ENCODE measurements at regions not wholly inside any gene's neighbourhood (a gene's known extent, or its start where the extent isn't known, plus 50 kb on each side); places are given as distances from the start of the nearest gene placed in this dataset.

- peak overlapping the region; percentile 0 to 35 for H3K27ac ChIP-seq (ENCODE audit: low read depth in 2 of 2, low read length in 2 of 2)
- peaks cover 0 to 6% of the 10 kb centered on the region in 2 donors for H3K4me1 ChIP-seq (ENCODE audit: control insufficient read depth in 2 of 2, insufficient read depth in 2 of 2, low read length in 2 of 2)
- no peak overlapping the region for H3K4me3 ChIP-seq (ENCODE audit: low read length in 2 of 2)
- no peaks in the 10 kb centered on the region for H3K9me3 ChIP-seq (ENCODE audit: control insufficient read depth in 2 of 2, low read length in 2 of 2)
- no peaks in the 10 kb centered on the region for H3K36me3 ChIP-seq (ENCODE audit: control insufficient read depth in 2 of 2, insufficient read depth in 2 of 2, low read length in 2 of 2)
- H3K27me3 ChIP-seq (ENCODE audit: control insufficient read depth in 2 of 2, insufficient read depth in 2 of 2, low read length in 2 of 2), result no peaks in the 10 kb centered on the region
- H3K9ac ChIP-seq (ENCODE audit: low read depth in 1 of 2, low read length in 2 of 2), result peak overlapping the region in 1 of 2 donors; percentile 36
Measured at GRCh38 chr11:10641912-10642697, 51.5 kb downstream of the IRAG1 start.

GRCh38 chr11:10641177-10641911, 52.2 kb downstream of the IRAG1 start:
- H3K27me3 ChIP-seq (ENCODE audit: control insufficient read depth in 2 of 2, insufficient read depth in 2 of 2, low read length in 2 of 2), result no peaks in the 10 kb centered on the region
- peak overlapping the region; percentile 0 to 39 for H3K27ac ChIP-seq (ENCODE audit: low read depth in 2 of 2, low read length in 2 of 2)
- H3K4me1 ChIP-seq (ENCODE audit: control insufficient read depth in 2 of 2, insufficient read depth in 2 of 2, low read length in 2 of 2), result peaks cover 0 to 6% of the 10 kb centered on the region in 2 donors
- no peaks in the 10 kb centered on the region for H3K36me3 ChIP-seq (ENCODE audit: control insufficient read depth in 2 of 2, insufficient read depth in 2 of 2, low read length in 2 of 2)
- H3K9me3 ChIP-seq (ENCODE audit: control insufficient read depth in 2 of 2, low read length in 2 of 2), result no peaks in the 10 kb centered on the region
- H3K9ac ChIP-seq (ENCODE audit: low read depth in 1 of 2, low read length in 2 of 2), result no peak overlapping the region
- no peak overlapping the region for H3K4me3 ChIP-seq (ENCODE audit: low read length in 2 of 2)

- Histone ChIP-seq H3K9ac (ENCODE audit: low read depth in 1 of 2, low read length in 2 of 2) (no peak overlapping the region), H3K4me3 (ENCODE audit: low read length in 2 of 2) (no peak overlapping the region), H3K27me3 (ENCODE audit: control insufficient read depth in 2 of 2, insufficient read depth in 2 of 2, low read length in 2 of 2) (no peaks in the 10 kb centered on the region), H3K4me1 (ENCODE audit: control insufficient read depth in 2 of 2, insufficient read depth in 2 of 2, low read length in 2 of 2) (peaks cover 0 to 6% of the 10 kb centered on the region in 2 donors), H3K27ac (ENCODE audit: low read depth in 2 of 2, low read length in 2 of 2) (peak overlapping the region; percentile 1 to 35), H3K9me3 (ENCODE audit: control insufficient read depth in 2 of 2, low read length in 2 of 2) (no peaks in the 10 kb centered on the region), H3K36me3 (ENCODE audit: control insufficient read depth in 2 of 2, insufficient read depth in 2 of 2, low read length in 2 of 2) (no peaks in the 10 kb centered on the region)
Measured at GRCh38 chr11:10640308-10640707, 53.2 kb downstream of the IRAG1 start.

DNA sequence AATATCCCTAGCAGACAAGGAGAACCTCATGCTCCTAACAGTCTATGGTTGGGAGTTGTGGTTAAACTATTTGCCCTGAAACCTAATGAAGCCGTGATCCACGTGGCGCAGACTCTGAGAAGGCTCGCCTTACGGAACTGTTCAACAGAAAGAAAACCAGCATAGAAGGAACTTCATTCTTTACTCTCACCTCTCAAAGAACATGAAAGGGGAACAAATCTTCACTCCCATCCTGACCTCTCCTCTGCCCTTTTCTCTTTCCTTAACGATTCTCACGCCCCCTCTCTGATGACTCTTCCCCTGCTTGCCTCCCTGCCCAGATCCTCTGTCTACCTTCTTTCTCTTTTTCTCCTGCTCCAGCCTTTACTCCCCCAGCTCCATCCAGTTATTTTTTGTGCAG, 54.2 kb downstream of the IRAG1 start:
- H3K36me3 ChIP-seq (ENCODE audit: control insufficient read depth in 2 of 2, insufficient read depth in 2 of 2, low read length in 2 of 2), result no peaks in the 10 kb centered on the region
- no peaks in the 10 kb centered on the region for H3K27me3 ChIP-seq (ENCODE audit: control insufficient read depth in 2 of 2, insufficient read depth in 2 of 2, low read length in 2 of 2)
- no peak overlapping the region for H3K9ac ChIP-seq (ENCODE audit: low read depth in 1 of 2, low read length in 2 of 2)
- no peaks in the 10 kb centered on the region for H3K9me3 ChIP-seq (ENCODE audit: control insufficient read depth in 2 of 2, low read length in 2 of 2)
- peak overlapping the region; percentile 25 to 35 for H3K27ac ChIP-seq (ENCODE audit: low read depth in 2 of 2, low read length in 2 of 2)
- peaks cover 0 to 6% of the 10 kb centered on the region in 2 donors for H3K4me1 ChIP-seq (ENCODE audit: control insufficient read depth in 2 of 2, insufficient read depth in 2 of 2, low read length in 2 of 2)
- no peak overlapping the region for H3K4me3 ChIP-seq (ENCODE audit: low read length in 2 of 2)

GRCh38 chr11:10638316-10638925, 55.1 kb downstream of the IRAG1 start:
- Histone ChIP-seq H3K36me3 (ENCODE audit: control insufficient read depth in 2 of 2, insufficient read depth in 2 of 2, low read length in 2 of 2) (no peaks in the 10 kb centered on the region), H3K4me3 (ENCODE audit: low read length in 2 of 2) (no peak overlapping the region), H3K27me3 (ENCODE audit: control insufficient read depth in 2 of 2, insufficient read depth in 2 of 2, low read length in 2 of 2) (no peaks in the 10 kb centered on the region), H3K4me1 (ENCODE audit: control insufficient read depth in 2 of 2, insufficient read depth in 2 of 2, low read length in 2 of 2) (peaks cover 0 to 6% of the 10 kb centered on the region in 2 donors), H3K27ac (ENCODE audit: low read depth in 2 of 2, low read length in 2 of 2) (no peak overlapping the region), H3K9me3 (ENCODE audit: control insufficient read depth in 2 of 2, low read length in 2 of 2) (no peaks in the 10 kb centered on the region), H3K9ac (ENCODE audit: low read depth in 1 of 2, low read length in 2 of 2) (no peak overlapping the region)

DNA sequence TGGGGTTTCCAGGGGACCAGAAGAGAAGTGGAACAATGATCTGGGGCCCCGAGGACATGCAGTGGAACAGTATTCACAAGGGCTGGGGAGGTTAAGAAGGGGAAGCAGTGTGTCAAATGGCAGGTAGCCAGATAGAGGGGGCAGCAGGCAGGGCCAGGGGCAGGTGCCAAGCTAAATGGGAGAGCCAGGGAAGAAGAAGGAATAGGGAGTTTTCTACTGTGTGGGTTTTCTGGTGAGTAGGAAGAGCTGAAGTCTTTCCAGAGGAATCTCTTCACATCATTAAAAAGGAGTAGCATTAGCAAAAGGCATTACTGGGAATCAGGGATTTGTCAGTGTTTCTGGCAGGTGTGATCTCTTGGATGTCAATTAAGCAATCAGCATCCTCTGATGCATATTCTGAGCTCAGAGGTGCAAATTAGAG, 55.8 kb downstream of the IRAG1 start:
- Histone ChIP-seq H3K27ac (ENCODE audit: low read depth in 2 of 2, low read length in 2 of 2) (no peak overlapping the region), H3K4me3 (ENCODE audit: low read length in 2 of 2) (no peak overlapping the region), H3K9me3 (ENCODE audit: control insufficient read depth in 2 of 2, low read length in 2 of 2) (no peaks in the 10 kb centered on the region), H3K4me1 (ENCODE audit: control insufficient read depth in 2 of 2, insufficient read depth in 2 of 2, low read length in 2 of 2) (peaks cover 0 to 6% of the 10 kb centered on the region in 2 donors), H3K27me3 (ENCODE audit: control insufficient read depth in 2 of 2, insufficient read depth in 2 of 2, low read length in 2 of 2) (no peaks in the 10 kb centered on the region), H3K36me3 (ENCODE audit: control insufficient read depth in 2 of 2, insufficient read depth in 2 of 2, low read length in 2 of 2) (no peaks in the 10 kb centered on the region), H3K9ac (ENCODE audit: low read depth in 1 of 2, low read length in 2 of 2) (no peak overlapping the region)

GRCh38 chr11:10634407-10634806, 59.1 kb downstream of the IRAG1 start:
- Histone ChIP-seq H3K4me3 (ENCODE audit: low read length in 2 of 2) (no peak overlapping the region), H3K4me1 (ENCODE audit: control insufficient read depth in 2 of 2, insufficient read depth in 2 of 2, low read length in 2 of 2) (no peaks in the 10 kb centered on the region), H3K36me3 (ENCODE audit: control insufficient read depth in 2 of 2, insufficient read depth in 2 of 2, low read length in 2 of 2) (peaks cover 0 to 2% of the 10 kb centered on the region in 2 donors), H3K9me3 (ENCODE audit: control insufficient read depth in 2 of 2, low read length in 2 of 2) (no peaks in the 10 kb centered on the region), H3K27me3 (ENCODE audit: control insufficient read depth in 2 of 2, insufficient read depth in 2 of 2, low read length in 2 of 2) (no peaks in the 10 kb centered on the region), H3K9ac (ENCODE audit: low read depth in 1 of 2, low read length in 2 of 2) (no peak overlapping the region), H3K27ac (ENCODE audit: low read depth in 2 of 2, low read length in 2 of 2) (no peak overlapping the region)

GRCh38 chr11:10633261-10633660, 60.3 kb downstream of the IRAG1 start:
- Histone ChIP-seq H3K27ac (ENCODE audit: low read depth in 2 of 2, low read length in 2 of 2) (no peak overlapping the region), H3K36me3 (ENCODE audit: control insufficient read depth in 2 of 2, insufficient read depth in 2 of 2, low read length in 2 of 2) (peaks cover 0 to 2% of the 10 kb centered on the region in 2 donors), H3K27me3 (ENCODE audit: control insufficient read depth in 2 of 2, insufficient read depth in 2 of 2, low read length in 2 of 2) (no peaks in the 10 kb centered on the region), H3K4me3 (ENCODE audit: low read length in 2 of 2) (no peak overlapping the region), H3K4me1 (ENCODE audit: control insufficient read depth in 2 of 2, insufficient read depth in 2 of 2, low read length in 2 of 2) (no peaks in the 10 kb centered on the region), H3K9ac (ENCODE audit: low read depth in 1 of 2, low read length in 2 of 2) (no peak overlapping the region), H3K9me3 (ENCODE audit: control insufficient read depth in 2 of 2, low read length in 2 of 2) (no peaks in the 10 kb centered on the region)

- H3K9ac ChIP-seq (ENCODE audit: low read depth in 1 of 2, low read length in 2 of 2), result no peak overlapping the region
- no peak overlapping the region for H3K27ac ChIP-seq (ENCODE audit: low read depth in 2 of 2, low read length in 2 of 2)
Measured at GRCh38 chr11:10632483-10632882, 61.1 kb downstream of the IRAG1 start.

DNA sequence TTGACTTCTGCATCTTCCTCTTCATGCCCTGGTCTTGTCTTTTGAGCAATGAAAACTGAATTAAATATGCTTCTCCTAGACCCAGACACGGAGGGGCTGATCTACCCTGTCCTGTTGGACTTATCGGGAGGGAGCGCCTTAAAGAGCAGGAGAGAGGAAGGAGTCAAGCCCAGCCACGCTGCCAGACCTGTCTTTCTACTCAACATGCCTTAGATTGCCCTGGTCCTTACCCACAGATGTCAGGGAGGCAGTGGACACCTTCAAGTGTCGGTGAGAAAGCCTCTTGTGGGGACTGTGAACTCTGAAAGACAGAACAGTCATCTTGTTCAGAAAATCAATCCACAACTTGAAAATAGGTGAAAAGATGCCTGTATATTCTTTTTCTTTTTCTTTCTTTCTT, 61.8 kb downstream of the IRAG1 start:
- Histone ChIP-seq H3K9ac (ENCODE audit: low read depth in 1 of 2, low read length in 2 of 2) (no peak overlapping the region), H3K9me3 (ENCODE audit: control insufficient read depth in 2 of 2, low read length in 2 of 2) (no peaks in the 10 kb centered on the region), H3K4me3 (ENCODE audit: low read length in 2 of 2) (no peak overlapping the region), H3K27ac (ENCODE audit: low read depth in 2 of 2, low read length in 2 of 2) (no peak overlapping the region), H3K27me3 (ENCODE audit: control insufficient read depth in 2 of 2, insufficient read depth in 2 of 2, low read length in 2 of 2) (no peaks in the 10 kb centered on the region), H3K36me3 (ENCODE audit: control insufficient read depth in 2 of 2, insufficient read depth in 2 of 2, low read length in 2 of 2) (peaks cover 0 to 2% of the 10 kb centered on the region in 2 donors), H3K4me1 (ENCODE audit: control insufficient read depth in 2 of 2, insufficient read depth in 2 of 2, low read length in 2 of 2) (no peaks in the 10 kb centered on the region)

More at GRCh38 chr11:10632483-10632882, 61.1 kb downstream of the IRAG1 start:
- no peaks in the 10 kb centered on the region for H3K4me1 ChIP-seq (ENCODE audit: control insufficient read depth in 2 of 2, insufficient read depth in 2 of 2, low read length in 2 of 2)
- no peak overlapping the region for H3K4me3 ChIP-seq (ENCODE audit: low read length in 2 of 2)
- H3K27me3 ChIP-seq (ENCODE audit: control insufficient read depth in 2 of 2, insufficient read depth in 2 of 2, low read length in 2 of 2), result no peaks in the 10 kb centered on the region
- H3K36me3 ChIP-seq (ENCODE audit: control insufficient read depth in 2 of 2, insufficient read depth in 2 of 2, low read length in 2 of 2), result peaks cover 0 to 2% of the 10 kb centered on the region in 2 donors
- H3K9me3 ChIP-seq (ENCODE audit: control insufficient read depth in 2 of 2, low read length in 2 of 2), result no peaks in the 10 kb centered on the region

Data from mucosa of rectum (tissue), 2 donors.